HG03066 (cell line): ENCODE measurements at regions not wholly inside any gene's neighbourhood (a gene's known extent, or its start where the extent isn't known, plus 50 kb on each side); places are given as distances from the start of the nearest gene placed in this dataset.

Experiments
- ATAC-seq: cut with Tn5 transposase; IDR thresholded peaks from one replicate; pipeline ENCODE4 v1.9.1; 2021; ENCODE audit warnings: low read depth; ENCODE audit not compliant: unreplicated experiment

GRCh38 chr22:48866906-48867681 is 960.6 kb downstream of the BRD1 start:
- ATAC-seq, result no peak

DNA sequence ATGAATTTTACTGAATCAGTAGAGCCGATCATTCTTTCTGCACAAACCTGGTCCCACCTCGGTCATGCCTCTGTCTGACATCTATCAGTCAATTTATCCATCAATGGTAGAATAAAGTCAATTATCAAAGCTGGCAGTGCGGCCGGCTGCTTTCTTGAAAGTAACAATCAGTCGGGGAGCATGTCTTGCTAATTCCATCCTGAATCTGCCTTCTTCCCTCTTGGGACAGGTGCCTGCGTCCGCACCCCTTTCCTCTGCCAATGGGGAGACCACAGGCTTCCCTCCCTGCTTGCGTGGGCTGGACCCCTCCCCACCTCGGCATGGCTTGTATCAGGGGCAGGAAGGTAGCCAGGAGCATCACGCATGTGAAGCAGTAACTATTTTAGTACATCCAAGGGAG is 962.9 kb downstream of the BRD1 start:
- no peak for ATAC-seq

GRCh38 chr22:48863965-48864528 is 963.6 kb downstream of the BRD1 start:
- no peak for ATAC-seq

DNA sequence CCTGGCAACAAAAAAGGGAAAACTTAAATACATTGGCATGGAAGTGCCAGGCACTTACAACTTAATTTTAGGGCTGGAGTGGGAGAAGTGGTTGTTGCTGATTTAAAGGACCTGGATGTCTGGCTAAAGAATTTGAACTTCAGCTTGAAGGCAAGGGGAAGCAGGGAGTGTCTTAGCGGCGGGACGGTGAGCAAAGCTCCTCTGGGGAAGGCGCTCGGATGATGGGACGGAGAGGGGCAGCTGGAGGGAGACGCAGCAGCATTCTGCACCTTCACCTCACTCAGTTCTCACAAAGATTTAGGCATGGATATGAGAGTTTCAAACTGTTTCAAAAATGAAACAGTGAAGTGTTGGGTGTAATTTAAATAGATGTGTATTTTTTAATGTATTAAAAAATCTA is 967.1 kb downstream of the BRD1 start:
- ATAC-seq, result no peak

- ATAC-seq, result no peak
Observed at GRCh38 chr22:48858856-48859255, 968.8 kb downstream of the BRD1 start.

- no peak for ATAC-seq
Observed at GRCh38 chr22:48858121-48858520, 969.6 kb downstream of the BRD1 start.

- ATAC-seq, result no peak
Observed at GRCh38 chr22:48857202-48857805, 970.4 kb downstream of the BRD1 start.

GRCh38 chr22:48856308-48856615 is 971.4 kb downstream of the BRD1 start:
- ATAC-seq, result no peak

- no peak for ATAC-seq
Observed at GRCh38 chr22:48855593-48856307, 971.9 kb downstream of the BRD1 start.

DNA sequence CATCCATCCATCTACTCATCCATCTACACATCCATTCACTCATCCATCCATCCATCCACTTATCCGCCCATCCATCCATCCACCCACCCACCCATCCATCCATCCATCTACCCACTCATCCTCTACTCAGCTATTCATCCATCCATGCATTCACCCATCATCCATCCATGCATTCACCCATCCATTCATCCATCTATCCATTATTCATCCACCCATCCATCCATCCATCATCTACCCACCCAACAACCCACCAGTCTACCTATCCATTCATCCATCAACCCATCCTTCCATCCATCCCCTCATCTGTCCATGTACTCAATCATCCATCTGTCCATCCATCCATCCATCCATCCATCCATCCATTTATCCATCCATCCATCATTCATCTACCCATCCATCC is 972.7 kb downstream of the BRD1 start:
- ATAC-seq, result no peak

- no peak for ATAC-seq
Observed at GRCh38 chr22:48853627-48854240, 973.9 kb downstream of the BRD1 start.

- no peak for ATAC-seq
Observed at GRCh38 chr22:48851933-48852549, 975.6 kb downstream of the BRD1 start.

DNA sequence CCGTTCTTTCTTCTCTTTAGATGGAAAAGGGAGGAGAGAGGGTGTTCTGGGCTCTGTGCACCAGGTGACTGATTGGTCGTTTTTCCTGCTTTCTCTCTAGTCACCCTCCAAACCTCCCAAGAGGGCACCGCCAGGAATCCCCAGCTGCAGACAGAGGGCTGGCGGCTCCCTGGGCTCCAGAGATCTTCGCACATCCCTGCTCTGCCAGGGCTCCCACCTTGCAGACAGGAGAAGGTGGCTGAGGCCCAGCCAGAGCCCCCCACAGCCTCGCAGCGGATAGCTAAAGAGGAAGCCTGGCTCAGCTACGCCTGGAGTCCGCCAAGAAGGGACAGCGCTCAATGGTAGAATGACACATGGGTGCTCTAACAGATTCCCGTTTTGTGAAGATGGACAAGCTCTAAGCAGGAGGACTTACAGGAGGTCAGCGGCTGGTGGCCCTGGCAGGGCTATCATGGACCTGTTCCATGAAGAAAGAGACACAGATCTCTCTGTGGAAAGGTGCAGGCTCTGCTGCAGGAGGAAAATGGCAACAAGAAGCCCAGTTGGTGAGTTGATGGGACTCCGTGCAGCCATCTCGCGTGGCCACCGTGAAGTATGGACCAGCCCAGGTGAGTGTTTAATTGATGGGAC is 976.9 kb downstream of the BRD1 start:
- no peak for ATAC-seq

- no peak for ATAC-seq
Observed at GRCh38 chr22:48849963-48850657, 977.6 kb downstream of the BRD1 start.

GRCh38 chr22:48849219-48849912 is 978.3 kb downstream of the BRD1 start:
- ATAC-seq, result no peak

- ATAC-seq, result no peak
Observed at GRCh38 chr22:48846200-48846599, 981.5 kb downstream of the BRD1 start.

- no peak for ATAC-seq
Observed at GRCh38 chr22:48845356-48845936, 982.2 kb downstream of the BRD1 start.

DNA sequence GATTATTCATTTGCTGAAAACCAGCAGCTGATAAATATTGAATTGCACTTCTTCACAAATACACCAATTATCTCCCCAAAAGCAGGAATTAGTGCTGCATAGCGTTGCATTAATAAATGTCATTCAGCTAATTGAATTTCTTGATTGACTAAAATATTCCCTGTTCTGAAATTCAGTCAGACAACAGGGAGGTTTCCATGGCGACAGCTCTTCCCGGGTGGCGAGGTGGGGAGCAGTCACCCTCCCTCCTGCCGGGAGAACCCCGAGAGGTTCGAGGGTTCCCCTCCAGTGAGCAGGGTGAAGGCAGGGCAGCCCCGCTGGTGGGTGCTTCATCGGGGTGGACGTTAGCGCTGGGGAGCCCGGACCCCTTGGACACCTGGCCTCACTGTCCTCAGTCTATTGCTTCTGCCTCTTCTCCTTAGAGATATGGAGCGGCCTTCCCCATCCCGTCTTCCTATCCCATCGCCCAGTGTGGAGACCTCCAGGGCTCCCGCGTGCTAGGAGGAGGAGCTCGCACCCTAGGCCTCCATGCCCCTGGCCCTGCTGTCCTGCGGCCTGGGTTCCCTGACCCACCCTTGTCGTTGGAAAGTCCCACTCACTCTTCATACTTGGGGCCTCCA is 983.5 kb downstream of the BRD1 start:
- ATAC-seq, result no peak
